Stomach (tissue), 8 donors: ENCODE measurements at regions not wholly inside any gene's neighbourhood (a gene's known extent, or its start where the extent isn't known, plus 50 kb on each side); places are given as distances from the start of the nearest gene placed in this dataset.

Source experiments
- DNase-seq, 2 donors: peaks; one replicate each; pipeline versions ENCODE4 v3.0.0 to v3.0.0-alpha.2; 2013 to 2019
- H3K27ac ChIP-seq, 5 donors: fragments of 200-600 bp in 4 of 5; sonication (generic) in 4 of 5; one replicate each; pipeline ENCODE4 v1.5.1; 2013 to 2019; ENCODE audit warnings: mild to moderate bottlenecking in 1 of 5, moderate library complexity in 1 of 5
- H3K27me3 ChIP-seq, 3 donors: fragments of 200-600 bp; sonication (generic); one replicate each; pipeline ENCODE4 v1.5.1; 2017 to 2019; ENCODE audit warnings: mixed run types in 1 of 3
- H3K36me3 ChIP-seq, 4 donors: fragments of 200-600 bp; sonication (generic); 1 replicate in 3 of 4; 2 replicates in 1 of 4; pipeline ENCODE4 v1.5.1; 2016 to 2019
- H3K4me1 ChIP-seq, 4 donors: fragments of 200-600 bp; sonication (generic); one replicate each; pipeline ENCODE4 v1.5.1; 2016 to 2019
- H3K4me3 ChIP-seq, 4 donors: fragments of 200-600 bp; sonication (generic) in 3 of 4; one replicate each; pipeline ENCODE4 v1.5.1; 2016 to 2019; ENCODE audit warnings: mild to moderate bottlenecking in 1 of 4
- H3K9me3 ChIP-seq, 4 donors: fragments of 200-600 bp; sonication (generic); one replicate each; pipeline ENCODE4 v1.5.1; 2016 to 2019
- EP300 ChIP-seq: sonication (generic); formaldehyde crosslinking; IDR thresholded peaks from one replicate; pipeline ENCODE4 v1.6.1; 2017; ENCODE audit warnings: antibody characterized with exemption
- POLR2A ChIP-seq, 4 donors: fragments of 450-650 bp; IDR thresholded peaks; one replicate each; pipeline ENCODE4 v1.6.1; 2016; ENCODE audit warnings: antibody characterized with exemption in 4 of 4, control low read depth in 2 of 4, mild to moderate bottlenecking in 1 of 4, moderate library complexity in 1 of 4
- POLR2AphosphoS5 ChIP-seq, 3 donors: sonication (generic); formaldehyde crosslinking; IDR thresholded peaks; one replicate each; pipeline ENCODE4 v1.6.1; 2016; ENCODE audit warnings: antibody characterized with exemption in 3 of 3
- WGBS, 5 donors: extraction: QIAGEN DNeasy Blood & Tissue Kit in 3 of 5; methylation state at CpG; one replicate each; pipeline versions ENCODE4 v1.1.5 to v1.1.7; 2013 to 2018; 5-methylcytosine and 5-hydroxymethylcytosine counted together
- intact Hi-C: fragments of 100-400 bp; cut with DNase I; formaldehyde crosslinking; loops from one replicate; pipeline ENCODE4 v1.15.1; 2023; ENCODE audit warnings: low total_unique reads
- TF ChIP-seq, protein P1 (sequence below), 7 experiments: fragments of 450-650 bp in 4 of 7; fragments of 200-600 bp in 3 of 7; sonication (generic) in 3 of 7; IDR thresholded peaks; one replicate each; pipeline ENCODE4 v1.5.1; 2016 to 2019; ENCODE audit warnings: antibody characterized with exemption in 7 of 7, control low read depth in 2 of 7, mild to moderate bottlenecking in 1 of 7
- donor health status: healthy with polysubstance abuse.
- donor health status: Bipolar disorder and iron deficiency.
- donor health status: healthy.

DNA sequence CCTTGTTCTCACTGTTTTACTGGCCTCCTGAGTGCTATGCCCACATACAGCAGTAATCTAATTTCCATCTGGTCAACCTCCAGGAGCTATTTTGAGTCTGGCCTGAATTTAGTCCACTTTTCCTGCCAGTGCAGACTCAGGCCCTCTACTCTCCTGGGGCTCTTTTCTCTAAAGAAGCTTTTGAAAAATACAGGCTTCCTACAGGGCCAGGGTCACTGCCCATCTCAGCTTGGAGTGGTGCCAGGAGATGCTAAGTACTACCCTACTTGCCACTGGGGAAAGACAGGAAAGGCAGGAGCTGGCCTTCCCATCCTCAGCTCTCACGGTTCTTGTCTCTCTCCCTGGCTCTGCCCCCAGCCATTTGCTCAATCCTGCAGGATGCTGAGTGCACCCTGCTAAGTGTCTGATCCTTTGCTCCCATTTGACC, 101.7 kb upstream of the SERP2 start:
- Histone ChIP-seq H3K27ac (peak overlapping the region; percentile 19 to 92 (median 85)), H3K4me1 (peaks cover 12 to 66% (median 35%) of the 10 kb centered on the region in 4 donors), H3K9me3 (no peaks in the 10 kb centered on the region), H3K4me3 (no peak overlapping the region), H3K27me3 (no peaks in the 10 kb centered on the region), H3K36me3 (no peaks in the 10 kb centered on the region)
- DNase-seq, result peak in 1 of 2 donors; percentile 42
- TF ChIP-seq POLR2AphosphoS5 (IDR thresholded peaks at IDR 0.05) (peak in 1 of 3 donors; percentile 9), EP300 (no peak)
- intact Hi-C loops, result no loop called here
- WGBS, 5 donors, result 63 to 100% (median 73%) methylated on average over 1 of the region's 1 CpG

DNA sequence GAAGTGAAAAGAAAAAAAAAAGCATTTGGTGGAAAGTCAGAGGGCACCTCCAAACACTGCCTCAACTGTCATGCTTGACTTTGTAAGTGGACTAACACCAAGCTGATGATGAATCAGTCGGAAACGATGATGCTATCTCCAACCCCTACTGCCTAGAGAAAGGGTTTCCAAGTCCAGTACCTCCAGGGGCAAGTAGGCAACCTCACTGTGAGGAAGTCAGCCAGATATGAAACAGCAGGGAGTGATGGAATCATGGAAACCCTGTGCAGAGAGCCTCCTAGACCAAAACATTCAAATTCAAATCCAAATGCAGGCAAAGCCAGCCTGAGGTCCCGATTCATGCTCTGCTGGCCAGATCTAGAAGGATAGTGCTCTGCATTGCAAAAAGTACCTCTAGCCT, 100.9 kb upstream of the SERP2 start:
- peaks cover 12 to 68% (median 35%) of the 10 kb centered on the region in 4 donors for H3K4me1 ChIP-seq
- no peaks in the 10 kb centered on the region for H3K36me3 ChIP-seq
- no peak overlapping the region for H3K4me3 ChIP-seq
- 76 to 93% (median 90%) methylated on average over 3 of the region's 3 CpGs for WGBS, 5 donors
- no peak for DNase-seq
- TF ChIP-seq POLR2AphosphoS5 (IDR thresholded peaks at IDR 0.05), result no peak
- TF ChIP-seq POLR2A (IDR thresholded peaks at IDR 0.05), result no peak
- TF ChIP-seq, protein P1, sequence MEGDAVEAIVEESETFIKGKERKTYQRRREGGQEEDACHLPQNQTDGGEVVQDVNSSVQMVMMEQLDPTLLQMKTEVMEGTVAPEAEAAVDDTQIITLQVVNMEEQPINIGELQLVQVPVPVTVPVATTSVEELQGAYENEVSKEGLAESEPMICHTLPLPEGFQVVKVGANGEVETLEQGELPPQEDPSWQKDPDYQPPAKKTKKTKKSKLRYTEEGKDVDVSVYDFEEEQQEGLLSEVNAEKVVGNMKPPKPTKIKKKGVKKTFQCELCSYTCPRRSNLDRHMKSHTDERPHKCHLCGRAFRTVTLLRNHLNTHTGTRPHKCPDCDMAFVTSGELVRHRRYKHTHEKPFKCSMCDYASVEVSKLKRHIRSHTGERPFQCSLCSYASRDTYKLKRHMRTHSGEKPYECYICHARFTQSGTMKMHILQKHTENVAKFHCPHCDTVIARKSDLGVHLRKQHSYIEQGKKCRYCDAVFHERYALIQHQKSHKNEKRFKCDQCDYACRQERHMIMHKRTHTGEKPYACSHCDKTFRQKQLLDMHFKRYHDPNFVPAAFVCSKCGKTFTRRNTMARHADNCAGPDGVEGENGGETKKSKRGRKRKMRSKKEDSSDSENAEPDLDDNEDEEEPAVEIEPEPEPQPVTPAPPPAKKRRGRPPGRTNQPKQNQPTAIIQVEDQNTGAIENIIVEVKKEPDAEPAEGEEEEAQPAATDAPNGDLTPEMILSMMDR (IDR thresholded peaks at IDR 0.05), result no peak
- TF ChIP-seq EP300, result no peak
- no peaks in the 10 kb centered on the region for H3K27me3 ChIP-seq
- no peaks in the 10 kb centered on the region for H3K9me3 ChIP-seq
- intact Hi-C loops, result no loop called here
- H3K27ac ChIP-seq, result peak overlapping the region in 4 of 5 donors; percentile 85 to 92 (median 88)

DNA sequence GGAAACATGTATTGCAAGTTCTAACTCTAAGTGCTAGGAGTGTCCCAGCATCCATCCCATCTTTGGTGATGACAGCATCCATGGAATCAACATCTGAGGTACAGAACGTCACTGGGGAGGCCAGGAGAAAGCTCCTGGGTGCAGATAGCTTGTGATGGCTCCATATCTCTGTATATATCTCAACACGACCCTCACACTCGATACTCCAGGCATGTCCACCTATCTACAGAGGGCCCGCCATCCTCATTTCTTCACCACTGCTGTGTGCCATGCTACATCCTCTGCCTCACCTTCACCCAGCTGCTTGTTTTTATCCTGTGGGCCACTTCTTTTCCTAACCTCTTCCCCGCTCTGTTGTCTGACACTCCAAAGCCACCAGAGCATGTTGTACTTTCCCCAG, 100.4 kb upstream of the SERP2 start:
- Histone ChIP-seq H3K27me3 (no peaks in the 10 kb centered on the region), H3K4me3 (no peak overlapping the region), H3K9me3 (no peaks in the 10 kb centered on the region), H3K27ac (peak overlapping the region; percentile 18 to 92 (median 87)), H3K4me1 (peaks cover 13 to 73% (median 40%) of the 10 kb centered on the region in 4 donors), H3K36me3 (no peaks in the 10 kb centered on the region)
- no peak for TF ChIP-seq POLR2A (IDR thresholded peaks at IDR 0.05)
- TF ChIP-seq POLR2AphosphoS5 (IDR thresholded peaks at IDR 0.05), result no peak
- TF ChIP-seq, protein P1 (IDR thresholded peaks at IDR 0.05), result no peak
- TF ChIP-seq EP300, result no peak
- WGBS, 5 donors, result 81 to 98% (median 96%) methylated on average over 5 of the region's 5 CpGs
- no peak for DNase-seq
- intact Hi-C loops, result no loop called here

DNA sequence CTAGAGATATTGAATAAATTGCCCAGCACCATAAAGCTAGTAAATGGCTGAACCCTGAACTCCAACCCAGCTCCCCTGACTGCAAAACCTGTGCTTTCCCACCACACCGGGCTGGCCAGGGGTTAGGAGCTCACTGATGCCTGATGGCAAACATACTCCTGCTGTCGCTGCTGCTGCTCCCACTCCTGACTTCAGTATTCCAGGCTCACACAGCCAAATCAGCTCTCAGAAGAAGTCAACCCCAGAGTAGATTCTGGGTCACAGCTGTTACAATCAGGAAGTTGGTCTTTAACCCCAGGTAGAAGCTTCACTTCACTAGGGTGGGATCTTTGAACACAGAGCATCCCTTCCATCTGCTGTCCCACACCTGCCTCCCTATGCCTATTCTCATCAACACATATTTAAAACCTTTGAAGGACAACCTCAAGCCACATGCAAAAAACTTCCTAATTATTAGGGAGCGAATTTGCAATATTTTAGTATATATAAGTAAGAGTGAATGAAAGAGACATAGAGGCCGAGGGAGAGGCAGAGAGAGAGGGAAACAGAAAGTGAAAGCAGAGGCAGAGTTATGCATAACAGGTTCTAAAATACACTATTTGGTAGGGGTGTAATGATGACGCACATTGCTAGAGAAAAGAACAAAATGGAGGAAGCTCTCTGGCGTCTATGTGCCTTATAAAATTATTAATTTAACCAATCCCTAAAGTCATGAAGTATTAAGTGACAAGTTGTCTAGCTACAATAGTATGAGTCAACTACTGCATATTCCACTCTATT, 99.4 kb upstream of the SERP2 start:
- intact Hi-C loops, result no loop called here
- no peaks in the 10 kb centered on the region for H3K36me3 ChIP-seq
- WGBS, 5 donors, result 35 to 40% (median 36%) methylated on average over 6 of the region's 6 CpGs

More for the DNA sequence above, 99.4 kb upstream of the SERP2 start:
- DNase-seq, result peak in 1 of 2 donors; percentile 89
- Histone ChIP-seq H3K27me3 (no peaks in the 10 kb centered on the region), H3K4me1 (peaks cover 15 to 80% (median 43%) of the 10 kb centered on the region in 4 donors), H3K9me3 (no peaks in the 10 kb centered on the region), H3K4me3 (peak overlapping the region in 1 of 4 donors; percentile 9), H3K27ac (peak overlapping the region; percentile 77 to 92 (median 87))
- TF ChIP-seq, protein P1 (IDR thresholded peaks at IDR 0.05), result no peak
- peak; percentile 29 to 72 (median 63) for TF ChIP-seq POLR2AphosphoS5 (IDR thresholded peaks at IDR 0.05)
